Vagina (tissue), 2 donors: ENCODE measurements at regions not wholly inside any gene's neighbourhood (a gene's known extent, or its start where the extent isn't known, plus 50 kb on each side); places are given as distances from the start of the nearest gene placed in this dataset.

Source experiments
- POLR2A ChIP-seq, 2 donors: fragments of 450-650 bp; IDR thresholded peaks; one replicate each; pipeline ENCODE4 v1.6.1; 2017; ENCODE audit warnings: antibody characterized with exemption in 2 of 2, mild to moderate bottlenecking in 2 of 2, moderate library complexity in 2 of 2
- TF ChIP-seq, protein P1 (sequence below), 3 experiments: fragments of 450-650 bp in 2 of 3; fragments of 200-600 bp in 1 of 3; sonication (generic) in 1 of 3; IDR thresholded peaks; one replicate each; pipeline ENCODE4 v1.5.1; 2017 to 2019; ENCODE audit warnings: antibody characterized with exemption in 3 of 3, mild to moderate bottlenecking in 2 of 3, moderate library complexity in 2 of 3

DNA sequence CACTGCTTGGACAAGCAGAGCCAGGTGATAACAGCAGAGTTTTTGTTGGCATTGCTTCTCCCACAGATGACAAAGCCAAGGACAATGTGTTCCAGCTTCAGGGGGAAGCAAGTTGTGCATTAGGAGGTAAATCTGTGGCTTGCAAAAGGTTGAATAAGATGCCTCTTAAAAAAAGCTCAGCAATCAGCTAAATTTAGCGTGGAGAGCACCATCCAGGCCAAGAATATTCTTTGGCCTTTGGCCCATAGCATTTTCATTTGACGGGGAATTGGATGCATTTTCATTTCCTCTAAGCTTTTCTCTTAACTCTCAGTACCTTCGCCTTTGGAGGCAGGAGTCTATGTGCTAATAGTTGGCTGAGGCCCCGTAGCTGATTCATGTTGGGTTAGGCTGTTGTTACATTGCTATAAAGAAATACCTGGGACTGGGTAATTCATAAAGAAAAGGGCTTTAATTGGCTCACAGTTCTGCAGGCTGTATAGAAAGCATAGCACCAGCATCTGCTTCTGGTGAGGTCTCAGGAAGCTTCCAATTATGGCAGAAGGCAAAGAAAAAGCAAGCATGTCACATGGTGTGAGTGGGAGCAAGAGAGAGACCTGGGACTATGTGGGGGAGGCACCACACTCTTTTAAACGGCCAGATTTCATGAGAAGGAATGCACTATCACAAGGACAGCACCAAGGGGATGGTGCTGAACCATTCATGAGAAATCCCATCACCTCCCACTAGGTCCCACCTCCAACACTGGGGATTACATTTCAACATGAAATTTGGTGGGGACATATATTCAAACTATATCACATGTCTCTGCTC, 350.1 kb upstream of the C11orf87 start:
- TF ChIP-seq, protein P1, sequence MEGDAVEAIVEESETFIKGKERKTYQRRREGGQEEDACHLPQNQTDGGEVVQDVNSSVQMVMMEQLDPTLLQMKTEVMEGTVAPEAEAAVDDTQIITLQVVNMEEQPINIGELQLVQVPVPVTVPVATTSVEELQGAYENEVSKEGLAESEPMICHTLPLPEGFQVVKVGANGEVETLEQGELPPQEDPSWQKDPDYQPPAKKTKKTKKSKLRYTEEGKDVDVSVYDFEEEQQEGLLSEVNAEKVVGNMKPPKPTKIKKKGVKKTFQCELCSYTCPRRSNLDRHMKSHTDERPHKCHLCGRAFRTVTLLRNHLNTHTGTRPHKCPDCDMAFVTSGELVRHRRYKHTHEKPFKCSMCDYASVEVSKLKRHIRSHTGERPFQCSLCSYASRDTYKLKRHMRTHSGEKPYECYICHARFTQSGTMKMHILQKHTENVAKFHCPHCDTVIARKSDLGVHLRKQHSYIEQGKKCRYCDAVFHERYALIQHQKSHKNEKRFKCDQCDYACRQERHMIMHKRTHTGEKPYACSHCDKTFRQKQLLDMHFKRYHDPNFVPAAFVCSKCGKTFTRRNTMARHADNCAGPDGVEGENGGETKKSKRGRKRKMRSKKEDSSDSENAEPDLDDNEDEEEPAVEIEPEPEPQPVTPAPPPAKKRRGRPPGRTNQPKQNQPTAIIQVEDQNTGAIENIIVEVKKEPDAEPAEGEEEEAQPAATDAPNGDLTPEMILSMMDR (IDR thresholded peaks at IDR 0.05) = no peak
- TF ChIP-seq POLR2A (IDR thresholded peaks at IDR 0.05) = no peak
